C1 segment of cervical spinal cord (tissue), 14 donors: ENCODE measurements at regions not wholly inside any gene's neighbourhood (a gene's known extent, or its start where the extent isn't known, plus 50 kb on each side); places are given as distances from the start of the nearest gene placed in this dataset.
"Not testable (repeated sequence)": the region's sequence is repeated elsewhere in the genome, so short reads cannot be mapped to it uniquely, and the experiment has no call there.

ENCODE experiments used
- DNase-seq, 14 donors: peaks; one replicate each; lab custom pipeline; 2025; lab: John Stamatoyannopoulos, UW

- DNase-seq, result not testable (repeated sequence)
Measured at GRCh38 chrX:140633105-140633504, 76.5 kb upstream of the LINC00632 start.

GRCh38 chrX:140608111-140608510, 101.4 kb upstream of the LINC00632 start:
- DNase-seq, result no peak

GRCh38 chrX:140602140-140602539, 97.3 kb upstream of the SOX3 start:
- DNase-seq, result no peak

- no peak for DNase-seq
Measured at GRCh38 chrX:140599851-140600250, 95.0 kb upstream of the SOX3 start.

- DNase-seq, result no peak
Measured at GRCh38 chrX:140589657-140590056, 84.8 kb upstream of the SOX3 start.

- DNase-seq, result no peak
Measured at GRCh38 chrX:140586951-140587350, 82.1 kb upstream of the SOX3 start.

GRCh38 chrX:140580478-140580877, 75.6 kb upstream of the SOX3 start:
- DNase-seq, result no peak

GRCh38 chrX:140572724-140573123, 67.9 kb upstream of the SOX3 start:
- DNase-seq, result peak in 8 of 14 donors; percentile 0 to 19 (median 2)

GRCh38 chrX:140563893-140564292, 59.0 kb upstream of the SOX3 start:
- no peak for DNase-seq
